ENCODE measurements at regions not wholly inside any gene's neighbourhood (a gene's known extent, or its start where the extent isn't known, plus 50 kb on each side); places are given as distances from the start of the nearest gene placed in this dataset.

DNA sequence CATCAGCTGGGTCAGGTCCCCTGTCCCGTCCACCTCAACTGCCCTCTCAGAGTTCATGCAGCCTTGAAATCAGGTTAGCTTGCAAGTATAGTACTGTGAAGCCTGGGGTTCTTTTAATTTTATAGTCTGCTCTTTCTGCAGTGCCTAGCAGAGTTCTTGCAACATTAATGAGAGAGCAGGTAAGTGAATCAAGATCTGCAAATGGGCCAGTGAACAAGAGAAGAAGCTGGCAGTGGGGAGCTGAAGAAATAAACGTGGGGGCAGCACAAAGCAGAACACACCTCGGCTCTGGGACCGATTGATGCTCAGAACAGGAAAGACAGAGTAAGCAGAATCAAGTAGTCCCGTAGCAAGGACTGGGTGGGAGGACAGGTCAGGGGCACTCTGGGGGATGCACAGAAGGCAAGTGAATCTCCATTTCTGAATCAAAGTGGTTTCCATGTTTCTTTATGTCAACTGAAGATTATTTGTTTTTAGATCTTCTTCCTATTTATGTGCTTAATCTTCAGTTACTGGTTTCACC lies 675.5 kb downstream of the RNF144A start:
- TF ChIP-seq, protein P1, sequence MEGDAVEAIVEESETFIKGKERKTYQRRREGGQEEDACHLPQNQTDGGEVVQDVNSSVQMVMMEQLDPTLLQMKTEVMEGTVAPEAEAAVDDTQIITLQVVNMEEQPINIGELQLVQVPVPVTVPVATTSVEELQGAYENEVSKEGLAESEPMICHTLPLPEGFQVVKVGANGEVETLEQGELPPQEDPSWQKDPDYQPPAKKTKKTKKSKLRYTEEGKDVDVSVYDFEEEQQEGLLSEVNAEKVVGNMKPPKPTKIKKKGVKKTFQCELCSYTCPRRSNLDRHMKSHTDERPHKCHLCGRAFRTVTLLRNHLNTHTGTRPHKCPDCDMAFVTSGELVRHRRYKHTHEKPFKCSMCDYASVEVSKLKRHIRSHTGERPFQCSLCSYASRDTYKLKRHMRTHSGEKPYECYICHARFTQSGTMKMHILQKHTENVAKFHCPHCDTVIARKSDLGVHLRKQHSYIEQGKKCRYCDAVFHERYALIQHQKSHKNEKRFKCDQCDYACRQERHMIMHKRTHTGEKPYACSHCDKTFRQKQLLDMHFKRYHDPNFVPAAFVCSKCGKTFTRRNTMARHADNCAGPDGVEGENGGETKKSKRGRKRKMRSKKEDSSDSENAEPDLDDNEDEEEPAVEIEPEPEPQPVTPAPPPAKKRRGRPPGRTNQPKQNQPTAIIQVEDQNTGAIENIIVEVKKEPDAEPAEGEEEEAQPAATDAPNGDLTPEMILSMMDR (IDR thresholded peaks at IDR 0.05), result no peak
- TF ChIP-seq POLR2A (IDR thresholded peaks at IDR 0.05), result no peak

Data from heart left ventricle (tissue), 13 donors.